ENCODE measurements at regions not wholly inside any gene's neighbourhood (a gene's known extent, or its start where the extent isn't known, plus 50 kb on each side); places are given as distances from the start of the nearest gene placed in this dataset.

GRCh38 chr2:152867397-152867796 lies 149.0 kb downstream of the ARL6IP6 start:
- no peak for TF ChIP-seq CTCF (conservative IDR thresholded peaks at IDR 0.05 in 1 of 2, IDR thresholded peaks at IDR 0.05 in 1 of 2; ENCODE audit: low read depth in 1 of 2, low read length in 2 of 2)
- TF ChIP-seq EZH2 (IDR thresholded peaks at IDR 0.05; ENCODE audit: low read length, missing control alignments), result no peak

Data from fibroblast of lung (primary cell).